Heart right ventricle (tissue), 16 donors: ENCODE measurements at regions not wholly inside any gene's neighbourhood (a gene's known extent, or its start where the extent isn't known, plus 50 kb on each side); places are given as distances from the start of the nearest gene placed in this dataset.

ENCODE experiments used
- ATAC-seq, 8 donors: fragments of 200-7000 bp; cut with Tn5 transposase; one replicate each; pipeline ENCODE4 v1.9.1; 2020; ENCODE audit warnings: mild to moderate bottlenecking in 8 of 8, moderate library complexity in 8 of 8, moderate number of reproducible peaks in 1 of 8
- DNase-seq, 2 donors: peaks; one replicate each; pipeline ENCODE4 v3.0.0-alpha.2; 2020
- H3K27ac ChIP-seq, 10 donors: fragments of 200-600 bp; sonication (generic) in 2 of 10; one replicate each; pipeline versions ENCODE4 v1.5.0 to v1.8.0; 2020 to 2022; ENCODE audit warnings: mild to moderate bottlenecking in 3 of 10
- H3K27me3 ChIP-seq, 7 donors: fragments of 200-600 bp; one replicate each; pipeline ENCODE4 v1.8.0; 2021 to 2022; ENCODE audit warnings: mild to moderate bottlenecking in 2 of 7
- H3K36me3 ChIP-seq, 9 donors: fragments of 200-600 bp; sonication (generic) in 1 of 9; one replicate each; pipeline versions ENCODE4 v1.5.0 to v1.8.0; 2020 to 2022; ENCODE audit warnings: mild to moderate bottlenecking in 2 of 9
- H3K4me1 ChIP-seq, 9 donors: fragments of 200-600 bp; sonication (generic) in 1 of 9; one replicate each; pipeline versions ENCODE4 v1.5.0 to v1.8.0; 2020 to 2022; ENCODE audit warnings: mild to moderate bottlenecking in 4 of 9
- H3K4me3 ChIP-seq, 10 donors: fragments of 200-600 bp; sonication (generic) in 2 of 10; one replicate each; pipeline versions ENCODE4 v1.5.0 to v1.8.0; 2020 to 2022; ENCODE audit warnings: mild to moderate bottlenecking in 7 of 10, moderate library complexity in 2 of 10
- H3K9me3 ChIP-seq, 11 donors: fragments of 200-600 bp in 10 of 11; sonication (generic) in 2 of 11; one replicate each; pipeline versions ENCODE4 v1.5.0 to v1.8.0; 2013 to 2022; ENCODE audit warnings: mild to moderate bottlenecking in 2 of 11, control low read depth in 1 of 11, moderate library complexity in 1 of 11
- WGBS, 2 donors: extraction: QIAGEN DNeasy Blood & Tissue Kit; methylation state at CpG; one replicate each; pipeline ENCODE4 v1.1.7; 2013; ENCODE audit warnings: inconsistent platforms in 1 of 2; 5-methylcytosine and 5-hydroxymethylcytosine counted together
- intact Hi-C, 10 donors: fragments of 100-400 bp; cut with DNase I; formaldehyde crosslinking; loops; one replicate each; pipeline versions ENCODE4 v1.11.1 to v1.14.2; 2022
- TF ChIP-seq, protein P1 (sequence below), 9 donors: fragments of 200-600 bp; sonication (generic) in 2 of 9; IDR thresholded peaks; one replicate each; pipeline versions ENCODE4 v1.5.0 to v1.8.0; 2021 to 2022; ENCODE audit warnings: antibody characterized with exemption in 9 of 9, mild to moderate bottlenecking in 5 of 9, moderate library complexity in 1 of 9
- donor health status: Arrhythmogenic right ventricular cardiomyopathy.
- donor health status: ischemic (EF 13 %, LVEDD 7.1; RV severe dilation, severe dysfunction).
- donor health status: healthy with polysubstance abuse.
- donor health status: DM: no; HTN: yes; CAD: no.
- donor health status: DM: no; HTN: no; CAD: no.
- donor health status: ischemic (EF 25% LVEDD 6.9; RV normal size, moderate dysfunction).
- donor health status: ischemic (EF 25% LVEDD 5.7; RV mildly dilated, moderate dysfunction).
- donor health status: healthy.
- donor health status: DM: yes; HTN: yes; CAD: no.
- donor health status: Ischemic cardiomyopathy.
- donor health status: ischemic (EF 35%, LVEDD 5.7; RV mildly dilated, moderate dysfunction).
- donor health status: nonischemic (EF 11% LVEDD 7.7; RV severe dilation, severe dysfunction).
- donor health status: DM: yes; HTN: yes; CAD: no.
- donor health status: PGD.
- donor health status: ischemic (EF 29% LVEDD 5.4; RV normal size, mild dysfunction).
- donor health status: nonischemic (EF 23%, LVEDD 6.1; RV moderate dilation, normal function).

DNA sequence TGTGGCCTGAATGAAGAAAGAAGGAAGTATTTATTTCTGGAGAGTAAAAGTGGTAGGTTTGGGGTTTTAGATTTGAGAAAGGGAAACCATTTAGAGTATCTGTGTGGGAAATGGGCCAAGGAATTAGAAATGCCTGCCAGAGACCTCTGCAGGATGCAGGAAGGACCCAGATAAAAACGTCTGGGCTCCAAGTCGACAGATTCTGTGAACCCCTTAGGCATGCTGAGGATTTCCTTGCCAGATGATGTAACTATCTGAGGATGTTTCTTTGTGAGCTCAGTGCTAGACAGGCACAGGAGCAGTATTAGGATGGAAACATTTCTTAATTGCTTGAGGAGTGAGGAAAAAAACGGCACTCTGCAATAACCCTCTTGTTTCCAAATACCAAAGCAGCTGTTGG is 251.8 kb upstream of the DMRT1 start:
- Histone ChIP-seq H3K36me3 (no peaks in the 10 kb centered on the region), H3K27me3 (no peaks in the 10 kb centered on the region), H3K4me1 (peaks cover 8 to 78% (median 36%) of the 10 kb centered on the region in 9 donors), H3K4me3 (no peak overlapping the region), H3K27ac (peak overlapping the region; percentile 7 to 86 (median 74)), H3K9me3 (no peaks in the 10 kb centered on the region)
- TF ChIP-seq, protein P1, sequence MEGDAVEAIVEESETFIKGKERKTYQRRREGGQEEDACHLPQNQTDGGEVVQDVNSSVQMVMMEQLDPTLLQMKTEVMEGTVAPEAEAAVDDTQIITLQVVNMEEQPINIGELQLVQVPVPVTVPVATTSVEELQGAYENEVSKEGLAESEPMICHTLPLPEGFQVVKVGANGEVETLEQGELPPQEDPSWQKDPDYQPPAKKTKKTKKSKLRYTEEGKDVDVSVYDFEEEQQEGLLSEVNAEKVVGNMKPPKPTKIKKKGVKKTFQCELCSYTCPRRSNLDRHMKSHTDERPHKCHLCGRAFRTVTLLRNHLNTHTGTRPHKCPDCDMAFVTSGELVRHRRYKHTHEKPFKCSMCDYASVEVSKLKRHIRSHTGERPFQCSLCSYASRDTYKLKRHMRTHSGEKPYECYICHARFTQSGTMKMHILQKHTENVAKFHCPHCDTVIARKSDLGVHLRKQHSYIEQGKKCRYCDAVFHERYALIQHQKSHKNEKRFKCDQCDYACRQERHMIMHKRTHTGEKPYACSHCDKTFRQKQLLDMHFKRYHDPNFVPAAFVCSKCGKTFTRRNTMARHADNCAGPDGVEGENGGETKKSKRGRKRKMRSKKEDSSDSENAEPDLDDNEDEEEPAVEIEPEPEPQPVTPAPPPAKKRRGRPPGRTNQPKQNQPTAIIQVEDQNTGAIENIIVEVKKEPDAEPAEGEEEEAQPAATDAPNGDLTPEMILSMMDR (IDR thresholded peaks at IDR 0.05), result no peak
- no peak for DNase-seq
- WGBS, 2 donors, result 0 to 4% methylated on average over 3 of the region's 3 CpGs
- intact Hi-C loops, result loop anchor here in 3 of 10 donors (5.0 to 10.0 kb wide), 4 partner anchors 55 to 125 kb away; partner anchors contain the start of gene KANK1 (in 1 of the 3)
- ATAC-seq, result peak in 7 of 8 donors; percentile 11 to 75 (median 36)

DNA sequence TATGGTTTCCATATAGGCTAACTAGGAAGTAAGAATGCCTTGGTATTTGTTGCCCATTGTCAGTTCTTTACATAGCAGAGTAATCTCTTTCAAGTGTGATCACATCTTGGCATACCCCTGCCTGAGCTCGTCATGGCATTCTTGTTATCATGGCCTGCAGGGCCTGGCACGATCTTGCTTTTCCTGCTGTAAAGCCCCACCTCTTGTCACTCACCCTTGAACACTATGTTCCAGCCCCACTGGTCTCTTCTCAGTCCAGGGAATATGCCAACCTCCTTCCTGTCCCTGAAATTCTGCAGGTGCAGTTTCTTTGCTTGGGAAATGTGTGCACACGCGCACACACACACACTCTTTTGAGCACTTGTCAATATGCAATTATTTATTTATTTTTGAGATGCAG is 250.2 kb upstream of the DMRT1 start:
- intact Hi-C loops, result loop anchor here in 3 of 10 donors (1.0 to 10.0 kb wide), 4 partner anchors 20 to 86 kb away; partner anchors contain the start of gene KANK1 (in 1 of the 3)
- Histone ChIP-seq H3K36me3 (no peaks in the 10 kb centered on the region), H3K4me3 (no peak overlapping the region), H3K4me1 (peaks cover 8 to 78% (median 30%) of the 10 kb centered on the region in 9 donors), H3K9me3 (no peaks in the 10 kb centered on the region), H3K27ac (peak overlapping the region in 9 of 10 donors; percentile 21 to 86 (median 76)), H3K27me3 (no peaks in the 10 kb centered on the region)
- WGBS, 2 donors, result 35% methylated on average over 4 of the region's 4 CpGs
- ATAC-seq (peak; percentile 77 to 96 (median 93)), DNase-seq (peak; percentile 55 to 76)
- TF ChIP-seq, protein P1 (IDR thresholded peaks at IDR 0.05), result no peak

DNA sequence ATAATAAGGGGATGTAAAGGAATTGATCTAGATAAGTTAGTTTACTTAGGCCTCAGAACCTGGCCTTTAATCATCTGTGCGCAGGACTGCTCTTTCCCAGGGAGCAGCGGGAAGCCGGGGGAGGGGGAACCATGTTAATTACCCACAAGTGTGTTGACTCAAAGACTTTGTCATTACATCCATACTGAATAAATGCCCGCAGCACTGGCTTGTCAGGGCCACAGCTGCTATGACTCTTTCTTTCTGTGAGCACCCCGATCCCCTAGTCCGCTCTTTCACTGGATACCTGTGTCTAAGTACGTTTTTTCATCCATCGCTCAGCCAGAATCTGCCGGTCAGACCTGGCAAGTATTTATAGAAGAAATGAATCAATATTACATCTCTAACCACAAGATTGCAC is 249.3 kb upstream of the DMRT1 start:
- TF ChIP-seq, protein P1 (IDR thresholded peaks at IDR 0.05), result no peak
- peak overlapping the region in 8 of 10 donors; percentile 68 to 86 (median 82) for H3K27ac ChIP-seq
- ATAC-seq, result no peak
- no peak overlapping the region for H3K4me3 ChIP-seq
- peaks cover 8 to 69% (median 28%) of the 10 kb centered on the region in 9 donors for H3K4me1 ChIP-seq
- DNase-seq, result no peak
- H3K27me3 ChIP-seq, result no peaks in the 10 kb centered on the region
- 80 to 96% methylated on average over 9 of the region's 9 CpGs for WGBS, 2 donors
- H3K36me3 ChIP-seq, result no peaks in the 10 kb centered on the region
- H3K9me3 ChIP-seq, result no peaks in the 10 kb centered on the region
- intact Hi-C loops, result loop anchor here in 3 of 10 donors (5.0 to 10.0 kb wide), 3 partner anchors 57 to 87 kb away; partner anchors contain the start of gene KANK1 (in 1 of the 3)

DNA sequence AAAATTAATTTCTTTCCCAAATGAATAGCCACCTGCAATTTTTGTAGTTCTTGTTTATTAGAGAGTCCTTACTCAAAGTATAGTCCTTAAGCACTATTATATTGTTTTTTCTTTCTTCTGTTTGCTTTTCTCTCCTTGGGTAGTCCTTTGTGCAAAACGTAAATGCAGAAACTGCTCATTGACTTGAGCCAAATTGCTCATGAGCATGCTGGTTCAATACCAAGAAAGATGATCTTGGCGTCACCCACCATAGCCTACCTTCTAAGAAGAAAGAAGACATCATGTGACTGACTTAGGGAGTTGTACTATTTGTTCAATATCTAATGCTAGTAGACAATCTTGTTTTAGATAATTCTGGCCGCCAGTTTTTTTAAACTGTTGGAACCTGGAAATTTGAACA is 248.8 kb upstream of the DMRT1 start:
- no peak for DNase-seq
- Histone ChIP-seq H3K4me3 (no peak overlapping the region), H3K27me3 (no peaks in the 10 kb centered on the region), H3K27ac (peak overlapping the region in 8 of 10 donors; percentile 68 to 86 (median 82)), H3K9me3 (peaks cover 0 to 4% (median 0%) of the 10 kb centered on the region in 11 donors), H3K36me3 (no peaks in the 10 kb centered on the region), H3K4me1 (peaks cover 8 to 63% (median 28%) of the 10 kb centered on the region in 9 donors)
- TF ChIP-seq, protein P1 (IDR thresholded peaks at IDR 0.05), result no peak
- 81 to 95% methylated on average over 3 of the region's 3 CpGs for WGBS, 2 donors
- intact Hi-C loops, result loop anchor here in 3 of 10 donors (5.0 to 10.0 kb wide), 3 partner anchors 58 to 88 kb away; partner anchors contain the start of gene KANK1 (in 1 of the 3)
- no peak for ATAC-seq
